ENCODE measurements at regions not wholly inside any gene's neighbourhood (a gene's known extent, or its start where the extent isn't known, plus 50 kb on each side); places are given as distances from the start of the nearest gene placed in this dataset.

- intact Hi-C loops (cut with micrococcal nuclease; ENCODE audit: unreplicated experiment) = no loop called here
- H3K9me3 ChIP-seq (replicated peaks; ENCODE audit: control insufficient read depth, insufficient read depth, low read length) = no peaks in the 10 kb centered on the region; the same call in none of the 3 replicates
- CTCF ChIA-PET = interaction anchor here (0.9 to 1.2 kb wide), 3 partner anchors 9 to 38 kb away, joined by 3 read pairs; no protein-coding TSS in a partner anchor
Observed at GRCh38 chr7:114785496-114785895, 136.4 kb upstream of the MDFIC start.

GRCh38 chr7:114786455-114786854 is 135.4 kb upstream of the MDFIC start:
- H3K27me3 ChIP-seq (replicated peaks in 1 of 2; ENCODE audit: control insufficient read depth in 2 of 2, insufficient read depth in 2 of 2, low read length in 1 of 2) = no peaks in the 10 kb centered on the region
- H2AFZ ChIP-seq (ENCODE audit: control insufficient read depth, low read depth, low read length) = peak overlapping the region; percentile 24
- POLR2A ChIA-PET = no interaction called here
- 46% methylated on average over 7 of the region's 7 CpGs for WGBS (ENCODE audit: insufficient coverage, insufficient replicate concordance, low lambda C conversion rate, missing lambda C conversion rate)
- DNase-seq (ENCODE audit: low read depth, low spot score) = no peak
- ATAC-seq = no peak
- FAIRE-seq = no peak
- no peaks in the 10 kb centered on the region for H3K79me2 ChIP-seq (ENCODE audit: control insufficient read depth, insufficient read depth, low read length)
- in situ Hi-C loops (cut with MboI) (no loop called here), intact Hi-C loops (cut with micrococcal nuclease; ENCODE audit: unreplicated experiment) (no loop called here)
- H3K4me2 ChIP-seq (ENCODE audit: control insufficient read depth, insufficient read depth) = no peak overlapping the region
- CTCF ChIA-PET = no interaction called here
- H3K27ac ChIP-seq (ENCODE audit: control insufficient read depth, insufficient read depth) = no peak overlapping the region
- SMC1A ChIA-PET (ENCODE audit: uncharacterized antibody, unreplicated experiment) = no interaction called here
- RAD21 ChIA-PET (ENCODE audit: unreplicated experiment) = interaction anchor here (0.9 kb wide), 1 partner anchor 10 kb away, joined by 3 read pairs; no protein-coding TSS in a partner anchor
- no peaks in the 10 kb centered on the region; the same call in none of the 3 replicates for H3K9me3 ChIP-seq (replicated peaks; ENCODE audit: control insufficient read depth, insufficient read depth, low read length)
- no peaks in the 10 kb centered on the region for H4K20me1 ChIP-seq (ENCODE audit: control insufficient read depth, insufficient read depth)
- no TSS peak for BruUV-seq (replicated peaks)
- H3K9ac ChIP-seq (ENCODE audit: control insufficient read depth, insufficient read depth, low read length) = no peak overlapping the region
- no peaks in the 10 kb centered on the region for H3K4me1 ChIP-seq (ENCODE audit: control insufficient read depth, insufficient read depth, low read length)
- H3K4me3 ChIP-seq = no peak overlapping the region
- no peaks in the 10 kb centered on the region for H3K36me3 ChIP-seq (ENCODE audit: control insufficient read depth in 2 of 2, insufficient read depth in 2 of 2, low read length in 1 of 2)
- no peak for TF ChIP-seq MTA2 (IDR thresholded peaks at IDR 0.05; ENCODE audit: low read depth)
- no peak for TF ChIP-seq FOXK2 (IDR thresholded peaks at IDR 0.05)
- no peak for TF ChIP-seq IKZF1 (conservative IDR thresholded peaks at IDR 0.05)
- no peak for TF ChIP-seq POLR2AphosphoS5 (IDR thresholded peaks at IDR 0.05; ENCODE audit: low read length)
- TF ChIP-seq PBX3 (IDR thresholded peaks at IDR 0.05; ENCODE audit: insufficient replicate concordance, low read depth, low read length) = no peak
- no peak for TF ChIP-seq MTA3 (IDR thresholded peaks at IDR 0.05; ENCODE audit: borderline replicate concordance, low read length)
- no peak for TF ChIP-seq ESRRA (IDR thresholded peaks at IDR 0.05; ENCODE audit: low read length)
- no peak for TF ChIP-seq ZNF622 (IDR thresholded peaks at IDR 0.05)

More at GRCh38 chr7:114785496-114785895, 136.4 kb upstream of the MDFIC start:
- no TSS peak for BruUV-seq (replicated peaks)
- ChIA-PET RAD21 (ENCODE audit: unreplicated experiment) (no interaction called here), POLR2A (no interaction called here), SMC1A (ENCODE audit: uncharacterized antibody, unreplicated experiment) (interaction anchor here (0.8 to 1.7 kb wide), 4 partner anchors 9 to 62 kb away, joined by 3 to 5 read pairs (median 4); no protein-coding TSS in a partner anchor)
- no peak overlapping the region for H3K27ac ChIP-seq (ENCODE audit: control insufficient read depth, insufficient read depth)
- no peak for ATAC-seq
- no peaks in the 10 kb centered on the region for H4K20me1 ChIP-seq (ENCODE audit: control insufficient read depth, insufficient read depth)
- no peaks in the 10 kb centered on the region for H3K27me3 ChIP-seq (replicated peaks in 1 of 2; ENCODE audit: control insufficient read depth in 2 of 2, insufficient read depth in 2 of 2, low read length in 1 of 2)
- in situ Hi-C loops (cut with MboI) = no loop called here
- DNase-seq (ENCODE audit: low read depth, low spot score) = no peak
- H3K4me2 ChIP-seq (ENCODE audit: control insufficient read depth, insufficient read depth) = no peak overlapping the region
- no peak for FAIRE-seq
- no peaks in the 10 kb centered on the region for H3K79me2 ChIP-seq (ENCODE audit: control insufficient read depth, insufficient read depth, low read length)
- 13% methylated on average over 3 of the region's 3 CpGs for WGBS (ENCODE audit: insufficient coverage, insufficient replicate concordance, low lambda C conversion rate, missing lambda C conversion rate)
- H3K4me3 ChIP-seq = no peak overlapping the region
- H3K36me3 ChIP-seq (ENCODE audit: control insufficient read depth in 2 of 2, insufficient read depth in 2 of 2, low read length in 1 of 2) = no peaks in the 10 kb centered on the region
- TF ChIP-seq HDGF (IDR thresholded peaks at IDR 0.05) (no peak), SRF (IDR thresholded peaks at IDR 0.05; ENCODE audit: low read depth in 2 of 2, low read length in 2 of 2) (no peak), CBFB (IDR thresholded peaks at IDR 0.05; ENCODE audit: low read depth) (no peak), RUNX3 (IDR thresholded peaks at IDR 0.05; ENCODE audit: low read length) (no peak), TCF7 (IDR thresholded peaks at IDR 0.05; ENCODE audit: borderline replicate concordance) (no peak), ZNF217 (IDR thresholded peaks at IDR 0.05) (no peak), ZZZ3 (IDR thresholded peaks at IDR 0.05; ENCODE audit: control insufficient read depth, insufficient read length, low read depth) (no peak), POLR2AphosphoS5 (IDR thresholded peaks at IDR 0.05; ENCODE audit: low read length) (no peak), NFYB (IDR thresholded peaks at IDR 0.05; ENCODE audit: insufficient read depth, low read depth, low read length) (no peak), CBX5 (IDR thresholded peaks at IDR 0.05; ENCODE audit: low read depth) (no peak), EP300 (IDR thresholded peaks at IDR 0.05; ENCODE audit: borderline replicate concordance in 1 of 2, control insufficient read depth in 1 of 2, low read depth in 2 of 2, low read length in 2 of 2) (no peak), TAF1 (IDR thresholded peaks at IDR 0.05; ENCODE audit: borderline replicate concordance, low read depth, low read length) (no peak), MXI1 (IDR thresholded peaks at IDR 0.05; ENCODE audit: low read depth, low read length) (no peak), RCOR1 (conservative IDR thresholded peaks at IDR 0.05; ENCODE audit: low read depth, low read length) (no peak)
- no peak overlapping the region for H3K9ac ChIP-seq (ENCODE audit: control insufficient read depth, insufficient read depth, low read length)
- H3K4me1 ChIP-seq (ENCODE audit: control insufficient read depth, insufficient read depth, low read length) = no peaks in the 10 kb centered on the region
- no peak overlapping the region for H2AFZ ChIP-seq (ENCODE audit: control insufficient read depth, low read depth, low read length)

Measured in GM12878 (cell line).